ENCODE measurements at regions not wholly inside any gene's neighbourhood (a gene's known extent, or its start where the extent isn't known, plus 50 kb on each side); places are given as distances from the start of the nearest gene placed in this dataset.

DNA sequence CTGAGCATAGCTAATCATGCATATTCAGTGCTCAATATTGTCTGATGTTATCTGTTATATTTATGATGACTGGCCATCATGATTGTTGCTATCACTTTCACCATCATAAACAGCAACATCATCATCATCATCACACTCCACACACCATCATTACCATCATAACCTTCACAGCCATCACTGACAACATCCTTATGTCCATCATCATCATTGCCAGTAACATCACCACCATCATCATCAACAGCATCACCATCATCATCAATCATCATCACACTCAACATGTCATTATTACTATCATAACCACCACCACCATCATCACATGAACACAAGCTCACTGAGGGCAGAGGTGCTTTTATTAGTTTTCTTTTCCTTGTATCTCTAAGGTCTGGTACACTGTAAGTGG lies 75.9 kb downstream of the MBD3L1 start:
- no peak overlapping the region for H4K5ac ChIP-seq (ENCODE audit: insufficient read length, low read depth, low read length)
- H3K14ac ChIP-seq (ENCODE audit: insufficient read depth, low read length): no peak overlapping the region
- no peaks in the 10 kb centered on the region for H3K4me1 ChIP-seq (ENCODE audit: insufficient read depth, low read length)
- H2BK5ac ChIP-seq (ENCODE audit: insufficient read length, low read length): no peak overlapping the region
- H3K23ac ChIP-seq (ENCODE audit: insufficient read length, low read depth, low read length): no peak overlapping the region
- H3K79me1 ChIP-seq (ENCODE audit: insufficient read depth, low read depth, low read length, poor library complexity, severe bottlenecking): no peaks in the 10 kb centered on the region
- H2BK12ac ChIP-seq (ENCODE audit: insufficient read length, low read depth, low read length): no peak overlapping the region
- no peak overlapping the region for H3K4ac ChIP-seq (ENCODE audit: low read depth, low read length)
- H3K27ac ChIP-seq (ENCODE audit: insufficient read length, low read depth, low read length): no peak overlapping the region
- H3K9ac ChIP-seq (ENCODE audit: extremely low read depth, insufficient read length, low read length): no peak overlapping the region
- H3K18ac ChIP-seq (ENCODE audit: insufficient read length, low read depth, low read length): no peak overlapping the region
- no peak overlapping the region for H2AFZ ChIP-seq (ENCODE audit: low read length)
- Mint-ChIP-seq H3K27me3 (ENCODE audit: low read depth) (peaks cover 1% of the 10 kb centered on the region), H3K27ac (no peak overlapping the region), H3K4me3 (no peak overlapping the region), H3K9me3 (peaks cover 9 to 14% of the 10 kb centered on the region in 2 experiments), H3K4me1 (no peaks in the 10 kb centered on the region), H3K36me3 (ENCODE audit: insufficient read depth in 1 of 3, low read depth in 3 of 3) (peaks cover 0 to 15% (median 2%) of the 10 kb centered on the region in 3 experiments; a peak in 3 of 7 replicates)
- TF ChIP-seq, protein P1, sequence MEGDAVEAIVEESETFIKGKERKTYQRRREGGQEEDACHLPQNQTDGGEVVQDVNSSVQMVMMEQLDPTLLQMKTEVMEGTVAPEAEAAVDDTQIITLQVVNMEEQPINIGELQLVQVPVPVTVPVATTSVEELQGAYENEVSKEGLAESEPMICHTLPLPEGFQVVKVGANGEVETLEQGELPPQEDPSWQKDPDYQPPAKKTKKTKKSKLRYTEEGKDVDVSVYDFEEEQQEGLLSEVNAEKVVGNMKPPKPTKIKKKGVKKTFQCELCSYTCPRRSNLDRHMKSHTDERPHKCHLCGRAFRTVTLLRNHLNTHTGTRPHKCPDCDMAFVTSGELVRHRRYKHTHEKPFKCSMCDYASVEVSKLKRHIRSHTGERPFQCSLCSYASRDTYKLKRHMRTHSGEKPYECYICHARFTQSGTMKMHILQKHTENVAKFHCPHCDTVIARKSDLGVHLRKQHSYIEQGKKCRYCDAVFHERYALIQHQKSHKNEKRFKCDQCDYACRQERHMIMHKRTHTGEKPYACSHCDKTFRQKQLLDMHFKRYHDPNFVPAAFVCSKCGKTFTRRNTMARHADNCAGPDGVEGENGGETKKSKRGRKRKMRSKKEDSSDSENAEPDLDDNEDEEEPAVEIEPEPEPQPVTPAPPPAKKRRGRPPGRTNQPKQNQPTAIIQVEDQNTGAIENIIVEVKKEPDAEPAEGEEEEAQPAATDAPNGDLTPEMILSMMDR (conservative IDR thresholded peaks at IDR 0.05): no peak
- no peaks in the 10 kb centered on the region for H4K20me1 ChIP-seq (ENCODE audit: control insufficient read depth, insufficient read depth, insufficient read length)
- no peak overlapping the region for H2BK15ac ChIP-seq (ENCODE audit: low read depth, low read length)
- H3K9me3 ChIP-seq (ENCODE audit: control insufficient read depth, low read depth, low read length): peaks cover 77% of the 10 kb centered on the region
- no peaks in the 10 kb centered on the region for H3K79me2 ChIP-seq (ENCODE audit: insufficient read depth, low read length)
- H3K4me2 ChIP-seq (ENCODE audit: insufficient read depth, insufficient read length, low read length): no peak overlapping the region
- no peak overlapping the region for H4K91ac ChIP-seq (ENCODE audit: insufficient read length, low read depth, low read length)
- DNase-seq: no peak
- no peak overlapping the region for H2AK5ac ChIP-seq (ENCODE audit: insufficient read length, low read length)
- H3T11ph ChIP-seq (ENCODE audit: low read length): no peak overlapping the region
- no peak overlapping the region for H3K56ac ChIP-seq (ENCODE audit: insufficient read length, low read depth, low read length)
- no peak overlapping the region for H2BK20ac ChIP-seq (ENCODE audit: low read depth, low read length, poor library complexity, severe bottlenecking)
- H3K27me3 ChIP-seq (ENCODE audit: insufficient read depth, low read length): no peaks in the 10 kb centered on the region
- H4K8ac ChIP-seq (replicated peaks; ENCODE audit: insufficient read length, low read depth, low read length): no peak overlapping the region
- no peaks in the 10 kb centered on the region for H3K23me2 ChIP-seq (ENCODE audit: insufficient read length, low read depth, low read length, poor library complexity, severe bottlenecking)
- no peak overlapping the region for H2BK120ac ChIP-seq (ENCODE audit: low read depth, low read length, poor library complexity, severe bottlenecking)
